K562 (cell line): ENCODE measurements at regions not wholly inside any gene's neighbourhood (a gene's known extent, or its start where the extent isn't known, plus 50 kb on each side); places are given as distances from the start of the nearest gene placed in this dataset.

Source experiments
- BCL6 ChIP-seq: fragments of 250-450 bp; sonication (Bioruptor Pico); IDR thresholded peaks from 2 replicates; pipeline ENCODE4 v1.4.0; 2020
- BHLHE40 ChIP-seq: IDR thresholded peaks from 2 replicates; pipeline ENCODE4 v1.6.1; 2011; ENCODE audit warnings: low read length, improper control_type of control experiment
- CREB3 ChIP-seq: fragments of 450-650 bp; conservative IDR thresholded peaks from 2 replicates; pipeline ENCODE4 v1.6.1; 2016; ENCODE audit warnings: missing genetic modification characterization, low read depth, mild to moderate bottlenecking, missing compliant biosample characterization, moderate library complexity
- DNMT1 ChIP-seq: fragments of 450-650 bp; IDR thresholded peaks from 2 replicates; pipeline ENCODE4 v1.6.1; 2016; ENCODE audit warnings: antibody characterized with exemption, mild to moderate bottlenecking
- EP400 ChIP-seq: fragments of 450-650 bp; IDR thresholded peaks from 2 replicates; pipeline ENCODE4 v1.6.1; 2017; ENCODE audit warnings: antibody characterized with exemption, mild to moderate bottlenecking, moderate library complexity
- L3MBTL2 ChIP-seq: fragments of 450-650 bp; IDR thresholded peaks from 2 replicates; pipeline ENCODE4 v1.6.1; 2016; ENCODE audit warnings: mild to moderate bottlenecking, moderate library complexity
- MCM7 ChIP-seq, 2 experiments: fragments of 450-650 bp; IDR thresholded peaks; 2 replicates each; pipeline ENCODE4 v1.6.1; 2016 to 2018
- NCOA6 ChIP-seq: fragments of 450-650 bp; IDR thresholded peaks from 2 replicates; pipeline ENCODE4 v1.6.1; 2017; ENCODE audit warnings: mild to moderate bottlenecking
- PML ChIP-seq: IDR thresholded peaks from 2 replicates; pipeline ENCODE4 v1.6.1; 2012; ENCODE audit warnings: low read length, inconsistent platforms
- RAD51 ChIP-seq: fragments of 450-650 bp; IDR thresholded peaks from 2 replicates; pipeline ENCODE4 v1.7.1; 2016; ENCODE audit warnings: low read depth, mild to moderate bottlenecking, borderline replicate concordance
- SNIP1 ChIP-seq: fragments of 450-650 bp; IDR thresholded peaks from 2 replicates; pipeline ENCODE4 v1.7.1; 2017; ENCODE audit warnings: low read depth, mild to moderate bottlenecking
- TSHZ1 ChIP-seq: fragments of 250-450 bp; sonication (Bioruptor Pico); IDR thresholded peaks from 2 replicates; pipeline ENCODE4 v1.4.0; 2020; ENCODE audit warnings: mild to moderate bottlenecking, moderate library complexity
- ZBTB1 ChIP-seq: sonication (generic); formaldehyde crosslinking; IDR thresholded peaks from 2 replicates; pipeline ENCODE4 v1.8.1; 2023; ENCODE audit warnings: missing genetic modification reagents, low read depth, mild to moderate bottlenecking, borderline replicate concordance
- ZNF121 ChIP-seq: sonication (generic); formaldehyde crosslinking; conservative IDR thresholded peaks from 2 replicates; pipeline ENCODE4 v1.8.0; 2022; ENCODE audit warnings: missing genetic modification reagents
- ZNF253 ChIP-seq: fragments of 250-450 bp; sonication (Bioruptor Pico); conservative IDR thresholded peaks from 2 replicates; pipeline ENCODE4 v1.6.1; 2021; ENCODE audit warnings: mild to moderate bottlenecking

GRCh38 chr10:78972947-78973900, 95.5 kb upstream of the ZMIZ1 start (continued):
- TF ChIP-seq TSHZ1 (CRISPR knock-in tag) (no peak), SNIP1 (no peak), PML (no peak), CREB3 (tag) (no peak; the same call in 1 of the 2 replicates), ZNF253 (CRISPR knock-in tag) (no peak), EP400 (no peak), NCOA6 (no peak), DNMT1 (peak; percentile 57; the same call in 1 of the 2 replicates), ZBTB1 (CRISPR knock-in tag) (peak; percentile 87), MCM7 (IDR thresholded peaks at IDR 0.05) (no peak), BHLHE40 (peak; percentile 42), L3MBTL2 (peak; percentile 82; the same call in 1 of the 2 replicates), ZNF121 (CRISPR knock-in tag) (no peak), BCL6 (CRISPR knock-in tag) (0 out of 2 replicates have a peak, but pooled peaks have one; percentile 8), RAD51 (peak; percentile 31; the same call in 1 of the 2 replicates)
